ENCODE measurements at regions not wholly inside any gene's neighbourhood (a gene's known extent, or its start where the extent isn't known, plus 50 kb on each side); places are given as distances from the start of the nearest gene placed in this dataset.

GRCh38 chr15:85879334-85880163, 84.8 kb upstream of the KLHL25 start:
- TF ChIP-seq, protein P1, sequence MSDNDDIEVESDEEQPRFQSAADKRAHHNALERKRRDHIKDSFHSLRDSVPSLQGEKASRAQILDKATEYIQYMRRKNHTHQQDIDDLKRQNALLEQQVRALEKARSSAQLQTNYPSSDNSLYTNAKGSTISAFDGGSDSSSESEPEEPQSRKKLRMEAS (IDR thresholded peaks at IDR 0.05), result no peak
- TF ChIP-seq TAF1 (IDR thresholded peaks at IDR 0.05; ENCODE audit: low read depth) (no peak), FOXM1 (IDR thresholded peaks at IDR 0.05; ENCODE audit: borderline replicate concordance, low read depth) (no peak), ZBTB7A (IDR thresholded peaks at IDR 0.05; ENCODE audit: low read depth) (no peak), TCF12 (IDR thresholded peaks at IDR 0.05; ENCODE audit: low read depth) (no peak), EGR1 (IDR thresholded peaks at IDR 0.05) (no peak), EP300 (IDR thresholded peaks at IDR 0.05; ENCODE audit: borderline replicate concordance) (no peak), YY1 (IDR thresholded peaks at IDR 0.05; ENCODE audit: low read depth) (no peak), CEBPB (IDR thresholded peaks at IDR 0.05) (no peak), NFIC (IDR thresholded peaks at IDR 0.05) (no peak), CREB1 (IDR thresholded peaks at IDR 0.05; ENCODE audit: low read depth) (no peak), RAD21 (IDR thresholded peaks at IDR 0.05; ENCODE audit: low read depth) (no peak)
- TF ChIP-seq, protein P2, sequence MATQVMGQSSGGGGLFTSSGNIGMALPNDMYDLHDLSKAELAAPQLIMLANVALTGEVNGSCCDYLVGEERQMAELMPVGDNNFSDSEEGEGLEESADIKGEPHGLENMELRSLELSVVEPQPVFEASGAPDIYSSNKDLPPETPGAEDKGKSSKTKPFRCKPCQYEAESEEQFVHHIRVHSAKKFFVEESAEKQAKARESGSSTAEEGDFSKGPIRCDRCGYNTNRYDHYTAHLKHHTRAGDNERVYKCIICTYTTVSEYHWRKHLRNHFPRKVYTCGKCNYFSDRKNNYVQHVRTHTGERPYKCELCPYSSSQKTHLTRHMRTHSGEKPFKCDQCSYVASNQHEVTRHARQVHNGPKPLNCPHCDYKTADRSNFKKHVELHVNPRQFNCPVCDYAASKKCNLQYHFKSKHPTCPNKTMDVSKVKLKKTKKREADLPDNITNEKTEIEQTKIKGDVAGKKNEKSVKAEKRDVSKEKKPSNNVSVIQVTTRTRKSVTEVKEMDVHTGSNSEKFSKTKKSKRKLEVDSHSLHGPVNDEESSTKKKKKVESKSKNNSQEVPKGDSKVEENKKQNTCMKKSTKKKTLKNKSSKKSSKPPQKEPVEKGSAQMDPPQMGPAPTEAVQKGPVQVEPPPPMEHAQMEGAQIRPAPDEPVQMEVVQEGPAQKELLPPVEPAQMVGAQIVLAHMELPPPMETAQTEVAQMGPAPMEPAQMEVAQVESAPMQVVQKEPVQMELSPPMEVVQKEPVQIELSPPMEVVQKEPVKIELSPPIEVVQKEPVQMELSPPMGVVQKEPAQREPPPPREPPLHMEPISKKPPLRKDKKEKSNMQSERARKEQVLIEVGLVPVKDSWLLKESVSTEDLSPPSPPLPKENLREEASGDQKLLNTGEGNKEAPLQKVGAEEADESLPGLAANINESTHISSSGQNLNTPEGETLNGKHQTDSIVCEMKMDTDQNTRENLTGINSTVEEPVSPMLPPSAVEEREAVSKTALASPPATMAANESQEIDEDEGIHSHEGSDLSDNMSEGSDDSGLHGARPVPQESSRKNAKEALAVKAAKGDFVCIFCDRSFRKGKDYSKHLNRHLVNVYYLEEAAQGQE (IDR thresholded peaks at IDR 0.05; ENCODE audit: low read depth), result no peak

Measured in Ishikawa (cell line).